ENCODE measurements at regions not wholly inside any gene's neighbourhood (a gene's known extent, or its start where the extent isn't known, plus 50 kb on each side); places are given as distances from the start of the nearest gene placed in this dataset.
"Not testable (repeated sequence)": the region's sequence is repeated elsewhere in the genome, so short reads cannot be mapped to it uniquely, and the experiment has no call there.

GRCh38 chrX:81987217-81987616 is 785.3 kb downstream of the SH3BGRL start:
- TF ChIP-seq CTCF (IDR thresholded peaks at IDR 0.05; ENCODE audit: low read depth, low read length); POLR2A (IDR thresholded peaks at IDR 0.05; ENCODE audit: extremely low read depth, insufficient read length); MAX (IDR thresholded peaks at IDR 0.05; ENCODE audit: low read depth, low read length): not testable (repeated sequence)
